ENCODE measurements at regions not wholly inside any gene's neighbourhood (a gene's known extent, or its start where the extent isn't known, plus 50 kb on each side); places are given as distances from the start of the nearest gene placed in this dataset.
"Not testable (repeated sequence)": the region's sequence is repeated elsewhere in the genome, so short reads cannot be mapped to it uniquely, and the experiment has no call there.

- TF ChIP-seq CTCF (IDR thresholded peaks at IDR 0.05; ENCODE audit: insufficient read depth, low read length, poor library complexity, severe bottlenecking); EZH2phosphoT487 (conservative IDR thresholded peaks at IDR 0.05; ENCODE audit: low read length): not testable (repeated sequence)
These were observed 132.9 kb downstream of the BOD1 start for GRCh38 chr5:173483599-173483998.

Data from SU-DHL-6 (cell line).